Activated B cell treated with CpG ODN at 0.5 μM for 24 hours (primary cell): ENCODE measurements at regions not wholly inside any gene's neighbourhood (a gene's known extent, or its start where the extent isn't known, plus 50 kb on each side); places are given as distances from the start of the nearest gene placed in this dataset.

ENCODE experiments used
- ATAC-seq: fragments of 200-7000 bp; cut with Tn5 transposase; one replicate; pipeline ENCODE4 v1.10.0; 2021; ENCODE audit warnings: low read depth, mild to moderate bottlenecking, moderate library complexity
- CTCF ChIA-PET: fragments of 350-600 bp; sonication (Branson Sonifier 250); formaldehyde crosslinking; loops from one replicate; lab custom pipeline; 2021; ENCODE audit warnings: antibody characterized with exemption; lab: Charles Lee
- POLR2A ChIA-PET: fragments of 350-600 bp; sonication (Branson Sonifier 250); formaldehyde crosslinking; loops from one replicate; lab custom pipeline; 2021; ENCODE audit warnings: antibody characterized with exemption; lab: Charles Lee
- DNase-seq: peaks from one replicate; pipeline ENCODE4 v3.0.0; 2022
- H3K27ac Mint-ChIP-seq: one replicate; pipeline ENCODE4 v1.8.0; 2020; ENCODE audit warnings: mixed read lengths
- H3K27me3 Mint-ChIP-seq: one replicate; pipeline ENCODE4 v1.8.0; 2021; ENCODE audit warnings: mixed read lengths
- H3K36me3 Mint-ChIP-seq: one replicate; pipeline ENCODE4 v1.8.0; 2021; ENCODE audit warnings: low read depth, mixed read lengths
- H3K4me1 Mint-ChIP-seq: one replicate; pipeline ENCODE4 v1.8.0; 2021; ENCODE audit warnings: mixed read lengths
- H3K4me3 Mint-ChIP-seq: one replicate; pipeline ENCODE4 v1.8.0; 2020; ENCODE audit warnings: mild to moderate bottlenecking, mixed read lengths
- H3K9me3 Mint-ChIP-seq: one replicate; pipeline ENCODE4 v1.8.0; 2020; ENCODE audit warnings: mixed read lengths
- intact Hi-C: fragments of 100-400 bp; cut with micrococcal nuclease; formaldehyde crosslinking; loops from one replicate; pipeline ENCODE4 v1.15.1; 2024
- TF ChIP-seq, protein P1 (sequence below): fragments of 200-600 bp; IDR thresholded peaks from one replicate; pipeline ENCODE4 v1.8.0; 2022; ENCODE audit warnings: antibody characterized with exemption, mild to moderate bottlenecking

DNA sequence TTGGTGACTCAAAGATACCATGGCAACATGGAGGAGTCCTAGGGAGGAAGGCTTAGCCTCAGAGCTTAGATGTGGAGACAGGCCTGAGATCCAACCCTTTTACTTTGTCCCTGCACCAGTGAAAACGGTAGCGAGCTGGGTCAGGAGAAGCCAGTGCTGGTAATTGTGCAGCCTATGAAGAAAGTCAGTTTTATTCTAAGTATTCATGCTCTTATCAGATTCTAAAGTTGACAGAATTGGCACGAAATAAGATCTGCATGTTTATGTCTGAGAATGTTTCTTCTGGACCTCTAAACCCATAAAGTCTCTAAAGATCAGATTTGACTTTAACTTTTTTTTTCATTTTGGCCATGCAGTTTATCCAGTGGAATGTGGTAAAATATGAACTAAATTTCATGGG is 93.8 kb downstream of the SCG2 start:
- peaks cover 5% of the 10 kb centered on the region for H3K27me3 Mint-ChIP-seq
- TF ChIP-seq, protein P1, sequence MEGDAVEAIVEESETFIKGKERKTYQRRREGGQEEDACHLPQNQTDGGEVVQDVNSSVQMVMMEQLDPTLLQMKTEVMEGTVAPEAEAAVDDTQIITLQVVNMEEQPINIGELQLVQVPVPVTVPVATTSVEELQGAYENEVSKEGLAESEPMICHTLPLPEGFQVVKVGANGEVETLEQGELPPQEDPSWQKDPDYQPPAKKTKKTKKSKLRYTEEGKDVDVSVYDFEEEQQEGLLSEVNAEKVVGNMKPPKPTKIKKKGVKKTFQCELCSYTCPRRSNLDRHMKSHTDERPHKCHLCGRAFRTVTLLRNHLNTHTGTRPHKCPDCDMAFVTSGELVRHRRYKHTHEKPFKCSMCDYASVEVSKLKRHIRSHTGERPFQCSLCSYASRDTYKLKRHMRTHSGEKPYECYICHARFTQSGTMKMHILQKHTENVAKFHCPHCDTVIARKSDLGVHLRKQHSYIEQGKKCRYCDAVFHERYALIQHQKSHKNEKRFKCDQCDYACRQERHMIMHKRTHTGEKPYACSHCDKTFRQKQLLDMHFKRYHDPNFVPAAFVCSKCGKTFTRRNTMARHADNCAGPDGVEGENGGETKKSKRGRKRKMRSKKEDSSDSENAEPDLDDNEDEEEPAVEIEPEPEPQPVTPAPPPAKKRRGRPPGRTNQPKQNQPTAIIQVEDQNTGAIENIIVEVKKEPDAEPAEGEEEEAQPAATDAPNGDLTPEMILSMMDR = no peak
- no peaks in the 10 kb centered on the region for H3K4me1 Mint-ChIP-seq
- POLR2A ChIA-PET = no interaction called here
- no peak overlapping the region for H3K27ac Mint-ChIP-seq
- ATAC-seq = no peak
- intact Hi-C loops = no loop called here
- CTCF ChIA-PET = no interaction called here
- H3K36me3 Mint-ChIP-seq = no peaks in the 10 kb centered on the region
- H3K9me3 Mint-ChIP-seq = no peaks in the 10 kb centered on the region
- no peak overlapping the region for H3K4me3 Mint-ChIP-seq
- DNase-seq = no peak

DNA sequence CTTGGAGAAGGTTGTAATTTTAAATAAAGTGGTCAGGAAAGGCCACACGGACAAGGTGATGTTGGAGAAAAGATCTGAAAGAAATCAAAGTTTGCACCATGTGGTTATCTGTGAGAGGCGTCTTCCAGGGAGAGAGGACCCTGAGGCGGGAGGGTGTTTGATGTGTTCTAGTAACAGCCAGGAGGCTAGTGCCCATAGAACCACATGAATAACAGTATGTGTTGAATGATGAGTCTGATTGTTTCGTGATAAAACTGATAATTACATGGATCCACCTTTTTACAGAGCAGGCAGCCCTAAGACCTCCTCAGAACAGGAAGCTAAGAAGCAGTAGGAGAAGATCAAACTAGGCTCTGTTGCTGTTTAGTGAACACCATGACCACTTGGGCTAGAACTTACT is 91.4 kb downstream of the SCG2 start:
- no peaks in the 10 kb centered on the region for H3K36me3 Mint-ChIP-seq
- H3K27me3 Mint-ChIP-seq = peaks cover 5% of the 10 kb centered on the region
- TF ChIP-seq, protein P1 = no peak
- CTCF ChIA-PET = no interaction called here
- POLR2A ChIA-PET = no interaction called here
- no peaks in the 10 kb centered on the region for H3K9me3 Mint-ChIP-seq
- no peak overlapping the region for H3K27ac Mint-ChIP-seq
- DNase-seq (no peak), ATAC-seq (no peak)
- no peaks in the 10 kb centered on the region for H3K4me1 Mint-ChIP-seq
- intact Hi-C loops = no loop called here
- H3K4me3 Mint-ChIP-seq = no peak overlapping the region

DNA sequence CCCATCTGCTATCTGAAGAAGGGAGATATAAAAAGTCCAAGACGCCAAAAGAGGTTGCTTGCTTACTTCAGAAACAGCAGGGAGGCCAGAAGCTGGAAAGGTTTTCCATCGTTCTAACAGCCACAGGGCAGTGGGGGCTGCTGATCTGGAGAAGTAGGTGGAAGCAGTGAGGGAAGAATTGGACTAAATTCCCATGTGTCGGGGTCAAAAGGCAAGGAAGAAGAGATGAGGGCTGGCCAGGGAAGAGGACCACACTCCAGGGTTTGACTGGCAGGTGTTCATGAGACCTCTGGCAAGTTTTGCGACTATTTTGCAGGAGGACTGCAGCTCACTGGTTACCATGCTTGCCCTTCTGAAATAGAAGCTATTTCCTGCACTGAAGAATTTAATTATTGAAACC is 91.0 kb downstream of the SCG2 start:
- Mint-ChIP-seq H3K4me3 (no peak overlapping the region), H3K36me3 (no peaks in the 10 kb centered on the region), H3K9me3 (no peaks in the 10 kb centered on the region), H3K27ac (no peak overlapping the region), H3K4me1 (no peaks in the 10 kb centered on the region), H3K27me3 (peaks cover 5% of the 10 kb centered on the region)
- TF ChIP-seq, protein P1 = no peak
- ATAC-seq (no peak), DNase-seq (no peak)
- ChIA-PET POLR2A (no interaction called here), CTCF (no interaction called here)
- intact Hi-C loops = no loop called here

DNA sequence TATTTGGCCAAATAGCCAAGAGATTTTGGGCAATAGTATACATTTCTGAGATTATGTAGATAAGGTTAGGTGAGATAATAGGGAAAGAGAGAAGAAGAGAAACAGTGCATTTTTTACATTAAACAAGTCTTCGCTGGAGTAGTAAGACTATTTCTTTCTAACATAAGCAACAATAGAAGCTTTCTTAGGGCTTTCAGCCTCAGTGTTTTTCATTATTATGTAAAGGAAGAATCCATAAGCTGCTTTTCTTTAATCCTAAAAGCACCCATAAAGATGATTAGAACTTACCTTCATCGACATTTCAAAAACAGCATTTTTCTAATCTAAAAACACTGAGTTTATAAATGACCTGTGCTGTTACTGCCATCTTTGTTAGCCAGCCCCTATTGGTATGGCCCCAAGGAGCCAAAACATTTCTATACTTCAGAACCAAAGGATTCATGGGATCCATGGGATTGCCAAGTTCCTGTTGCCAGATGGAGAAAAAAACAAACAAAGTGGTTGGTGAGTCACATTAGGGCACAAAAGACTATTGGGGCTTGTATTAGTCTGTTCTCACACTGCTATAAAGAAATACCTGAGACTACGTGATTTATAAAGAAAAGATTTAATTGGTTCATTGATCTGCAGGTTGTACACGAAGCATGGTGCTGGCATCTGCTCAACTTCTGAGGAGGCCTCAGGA is 88.2 kb downstream of the SCG2 start:
- ChIA-PET CTCF (no interaction called here), POLR2A (no interaction called here)
- Mint-ChIP-seq H3K9me3 (no peaks in the 10 kb centered on the region), H3K36me3 (no peaks in the 10 kb centered on the region), H3K27me3 (peaks cover 5% of the 10 kb centered on the region), H3K4me1 (no peaks in the 10 kb centered on the region), H3K4me3 (no peak overlapping the region), H3K27ac (no peak overlapping the region)
- ATAC-seq (no peak), DNase-seq (no peak)
- intact Hi-C loops = no loop called here
- TF ChIP-seq, protein P1 = no peak

DNA sequence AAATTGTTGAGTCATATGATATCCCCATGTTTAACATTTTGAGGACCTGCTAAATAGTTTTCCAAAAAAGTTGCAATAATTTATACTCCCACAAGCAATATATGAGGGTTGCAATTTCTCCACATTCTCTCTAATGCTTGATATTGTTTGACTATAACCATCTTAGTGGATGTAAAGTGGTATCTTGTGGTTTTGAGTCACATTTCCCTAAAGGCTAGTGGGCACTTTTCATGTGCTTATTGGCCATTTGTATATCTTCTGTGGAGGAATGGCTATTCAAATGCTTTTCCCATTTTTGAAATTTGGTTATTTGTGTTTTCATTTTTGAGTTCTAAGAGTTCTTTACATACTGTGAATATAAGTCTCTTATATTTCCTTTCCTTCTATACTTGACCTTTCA is 82.7 kb downstream of the SCG2 start:
- Mint-ChIP-seq H3K4me1 (no peaks in the 10 kb centered on the region), H3K4me3 (no peak overlapping the region), H3K27me3 (no peaks in the 10 kb centered on the region), H3K27ac (no peak overlapping the region), H3K9me3 (peaks cover 2% of the 10 kb centered on the region), H3K36me3 (no peaks in the 10 kb centered on the region)
- DNase-seq = no peak
- TF ChIP-seq, protein P1 = no peak
- intact Hi-C loops = no loop called here
- no peak for ATAC-seq
- ChIA-PET POLR2A (no interaction called here), CTCF (no interaction called here)
